Mammary epithelial cell (primary cell): ENCODE measurements at regions not wholly inside any gene's neighbourhood (a gene's known extent, or its start where the extent isn't known, plus 50 kb on each side); places are given as distances from the start of the nearest gene placed in this dataset.

Experiments used
- CTCF ChIP-seq, 2 donors: IDR thresholded peaks in 1 of 2; conservative IDR thresholded peaks in 1 of 2; 2 replicates each; pipeline ENCODE4 v1.5.1; 2011 to 2012; ENCODE audit warnings: inconsistent platforms in 2 of 2, low read length in 2 of 2, mild to moderate bottlenecking in 2 of 2, control low read depth in 1 of 2, low read depth in 1 of 2; ENCODE audit not compliant: insufficient read depth in 1 of 2; ENCODE audit errors: extremely low read depth in 1 of 2
- EZH2 ChIP-seq: IDR thresholded peaks from 2 replicates; pipeline ENCODE4 v1.6.1; 2012; ENCODE audit warnings: low read length, inconsistent platforms, borderline replicate concordance

GRCh38 chr6:68108233-68108835 is 526.7 kb upstream of the ADGRB3 start:
- no peak for TF ChIP-seq CTCF (conservative IDR thresholded peaks at IDR 0.05 in 1 of 2, IDR thresholded peaks at IDR 0.05 in 1 of 2; ENCODE audit: extremely low read depth in 1 of 2, insufficient read depth in 1 of 2, low read depth in 1 of 2, low read length in 2 of 2)
- TF ChIP-seq EZH2 = no peak
